Cerebellar nuclear complex (tissue), 1 donor: ENCODE measurements at regions not wholly inside any gene's neighbourhood (a gene's known extent, or its start where the extent isn't known, plus 50 kb on each side); places are given as distances from the start of the nearest gene placed in this dataset.

Experiments
- DNase-seq, 2 experiments: peaks; one replicate each; lab custom pipeline; 2025; lab: John Stamatoyannopoulos, UW

DNA sequence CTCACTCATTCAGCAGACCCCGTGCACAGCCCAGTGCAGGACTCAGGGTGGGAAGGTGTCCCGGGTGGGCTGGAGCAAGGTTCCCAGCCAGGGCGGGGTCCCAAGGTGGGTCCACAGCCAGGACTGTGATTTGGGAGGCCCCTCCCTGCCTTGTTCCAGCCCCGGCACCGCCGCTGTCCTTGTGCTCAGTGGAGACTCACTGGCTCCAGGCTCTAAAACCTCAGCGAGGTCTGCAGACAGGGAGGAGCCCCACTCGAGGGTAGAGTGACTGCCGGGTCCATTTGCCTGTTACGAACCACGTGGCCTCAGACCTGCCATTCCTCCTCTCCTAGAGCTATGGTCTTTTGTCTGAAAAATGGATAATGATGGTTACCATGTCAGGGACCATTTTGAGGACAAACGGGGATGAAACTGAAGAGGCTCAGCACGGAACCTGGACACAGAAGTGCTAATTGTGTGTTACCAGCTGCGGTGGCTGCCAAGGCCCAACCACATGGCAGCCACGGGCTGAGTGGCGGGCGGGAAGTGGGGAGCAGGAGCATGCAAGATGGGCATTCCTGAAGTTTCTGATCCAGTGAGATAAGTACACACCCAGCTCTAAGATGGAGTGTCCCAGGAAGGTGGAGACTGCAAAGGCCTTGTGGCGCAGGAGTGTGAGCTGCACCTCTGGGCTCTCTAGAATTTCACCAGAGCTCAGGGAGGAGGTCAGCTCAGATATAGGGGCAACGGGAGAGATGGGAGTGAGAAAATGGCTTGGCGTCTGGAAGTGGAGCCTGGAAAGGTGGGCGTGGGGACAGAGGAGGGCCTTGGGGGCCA is 317.6 kb downstream of the SEC14L1 start:
- DNase-seq = no peak

DNA sequence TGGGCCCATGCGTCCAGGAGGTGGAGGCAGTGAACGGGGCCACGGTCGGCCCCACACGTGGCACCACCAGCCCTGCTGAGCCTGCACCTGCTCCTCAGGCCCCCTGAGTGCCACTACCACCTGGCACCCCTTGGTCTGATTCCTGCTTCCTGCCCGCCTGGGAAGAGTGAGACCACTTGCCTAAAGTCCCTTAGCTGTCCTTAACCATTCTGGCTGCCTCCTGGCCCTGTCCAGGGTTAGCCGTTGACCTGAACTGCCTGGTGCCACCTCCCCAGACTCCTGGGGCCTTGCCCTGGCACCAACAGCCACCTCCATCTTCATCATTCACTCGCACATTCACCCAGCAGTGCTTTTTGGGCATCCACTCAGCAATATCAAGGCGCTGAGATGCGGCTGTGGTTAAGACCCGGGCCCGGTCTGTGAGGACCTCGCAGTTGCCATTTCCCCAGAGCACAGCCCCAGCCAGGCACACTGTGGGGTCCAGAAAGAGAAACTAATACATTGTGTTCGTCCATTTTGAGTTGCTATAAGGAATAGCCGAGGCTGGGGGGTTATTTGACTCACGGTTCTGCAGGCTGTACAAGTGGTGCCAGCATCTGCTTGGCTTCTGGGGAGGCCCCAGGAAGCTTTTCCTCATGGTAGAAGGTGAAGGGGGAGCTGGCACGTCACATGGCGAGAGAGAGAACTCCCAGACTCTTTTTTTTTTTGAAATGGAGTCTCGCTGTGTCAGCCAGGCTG is 318.4 kb downstream of the SEC14L1 start:
- no peak for DNase-seq

DNA sequence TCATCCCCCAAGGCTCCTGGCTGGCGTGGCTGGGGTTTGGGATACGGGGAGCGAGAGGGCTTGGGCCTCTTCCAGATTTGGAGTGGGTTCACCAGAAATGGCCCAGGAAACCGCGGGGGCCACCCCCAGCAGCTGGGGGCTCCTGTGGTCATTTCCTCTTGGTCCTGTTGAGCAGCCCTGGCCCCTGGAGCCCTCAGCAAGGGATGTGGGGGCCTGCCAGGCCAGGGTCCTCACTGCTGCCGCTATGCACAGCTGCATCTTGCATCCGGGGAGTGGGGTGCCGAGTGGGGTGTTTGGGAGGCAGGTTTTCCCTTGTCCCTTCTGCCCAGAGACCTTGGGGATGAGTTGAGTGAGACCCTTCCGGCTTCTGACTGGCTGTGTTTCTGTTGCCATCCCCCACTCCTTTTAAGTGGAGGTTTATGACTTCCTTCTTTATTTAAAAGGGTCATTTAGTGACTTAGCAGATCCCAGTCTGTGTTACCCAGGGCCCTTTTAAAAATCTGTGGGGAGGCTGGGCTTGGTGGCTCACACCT is 319.8 kb downstream of the SEC14L1 start:
- DNase-seq = no peak

DNA sequence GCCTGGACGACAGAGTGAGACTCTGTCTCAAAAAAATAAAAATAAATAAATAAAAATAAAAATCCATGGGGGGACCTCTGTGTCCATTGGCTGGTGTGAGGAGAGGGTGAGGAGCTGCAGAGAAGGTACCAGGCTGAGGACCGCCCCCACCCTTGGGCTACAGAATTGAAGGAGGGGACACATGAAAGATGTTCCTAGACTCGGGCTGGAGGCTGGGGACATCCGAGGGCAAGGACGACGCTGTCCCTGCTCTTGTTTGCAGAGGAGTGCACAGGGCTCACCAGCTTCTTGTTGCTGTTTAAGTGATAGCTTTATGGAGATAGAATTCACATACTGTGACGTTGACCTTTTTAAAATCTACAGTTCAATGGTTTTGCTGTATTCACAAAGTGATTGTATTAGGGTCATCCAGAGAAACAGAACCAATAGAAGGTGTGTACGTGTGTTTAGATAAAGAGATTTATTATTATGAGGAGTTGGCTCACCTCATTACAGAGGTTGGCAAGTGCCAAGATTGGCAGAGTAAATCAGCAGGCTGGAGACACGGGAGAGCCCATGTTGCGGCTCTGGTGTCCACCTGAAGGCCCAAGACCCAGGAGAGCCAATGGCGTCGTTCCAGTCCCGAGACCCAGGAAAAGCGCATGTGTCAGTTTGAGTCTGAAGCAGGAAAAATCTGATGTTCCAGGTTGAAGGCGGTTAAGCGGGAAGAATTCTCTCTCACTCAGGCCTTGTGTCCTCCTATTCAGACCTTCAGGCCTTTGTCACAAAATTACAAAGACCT is 320.7 kb downstream of the SEC14L1 start:
- DNase-seq = no peak

DNA sequence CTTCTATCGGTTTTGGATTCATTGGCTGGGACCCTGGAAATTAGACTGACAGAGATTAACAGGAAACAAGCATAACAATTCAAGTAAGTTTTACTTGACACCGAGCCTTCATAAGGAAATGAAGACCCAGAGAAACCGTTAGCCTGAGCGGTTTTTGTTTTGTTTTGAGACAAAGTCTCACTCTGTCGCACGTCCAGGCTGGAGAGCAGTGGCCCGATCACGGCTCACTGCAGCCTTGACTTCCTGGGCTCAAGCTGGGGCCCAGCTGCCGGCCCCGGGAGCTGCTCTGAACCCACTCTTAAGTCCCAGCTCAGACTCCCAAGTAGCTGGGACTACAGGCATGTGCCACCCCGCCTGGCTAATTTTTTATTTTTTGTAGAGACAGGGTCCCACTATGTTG is 321.3 kb downstream of the SEC14L1 start:
- no peak for DNase-seq

DNA sequence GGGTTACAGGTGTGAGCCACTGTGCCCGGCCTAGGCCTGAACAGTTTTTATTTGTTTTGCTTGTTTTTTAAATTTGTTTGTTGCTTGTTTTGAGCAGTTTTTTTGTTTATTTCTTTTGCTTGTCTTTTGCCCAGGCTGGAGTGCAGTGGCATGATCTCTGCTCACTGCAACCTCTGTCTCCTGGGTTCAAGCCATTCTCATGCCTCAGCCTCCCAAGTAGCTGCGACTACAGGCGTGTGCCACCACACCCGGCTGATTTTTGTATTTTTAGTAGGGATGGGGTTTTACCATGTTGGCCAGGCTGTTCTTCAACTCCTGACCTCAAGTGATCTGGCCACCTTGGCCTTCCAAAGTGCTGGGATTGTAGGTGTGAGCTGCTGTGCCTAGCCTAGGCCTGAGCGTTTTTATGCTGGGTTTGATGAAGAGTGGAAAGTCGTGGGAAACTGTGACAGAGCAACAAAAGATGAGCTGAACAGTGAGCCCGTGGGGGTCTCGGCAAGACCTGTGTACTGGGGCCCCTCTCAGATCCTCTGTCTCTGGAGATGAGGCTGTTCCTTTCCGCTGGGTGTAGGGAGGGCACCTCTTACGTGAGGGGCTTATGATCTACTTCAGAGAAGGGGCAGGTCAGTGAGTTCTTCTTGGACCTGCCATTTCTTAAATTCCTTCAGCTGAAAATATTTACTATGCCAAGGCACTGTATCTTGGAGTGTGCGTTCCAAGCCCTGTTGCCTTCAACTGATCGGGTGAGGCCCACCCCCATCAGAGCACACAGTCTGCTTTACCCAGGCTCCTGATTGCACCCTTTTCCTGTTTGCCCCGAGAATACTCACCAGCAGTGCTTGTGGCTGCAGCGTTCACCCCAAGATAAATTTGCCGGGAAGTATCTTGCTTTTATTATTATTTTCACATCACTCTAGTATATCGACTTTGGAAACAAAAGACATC is 322.1 kb downstream of the SEC14L1 start:
- no peak for DNase-seq

DNA sequence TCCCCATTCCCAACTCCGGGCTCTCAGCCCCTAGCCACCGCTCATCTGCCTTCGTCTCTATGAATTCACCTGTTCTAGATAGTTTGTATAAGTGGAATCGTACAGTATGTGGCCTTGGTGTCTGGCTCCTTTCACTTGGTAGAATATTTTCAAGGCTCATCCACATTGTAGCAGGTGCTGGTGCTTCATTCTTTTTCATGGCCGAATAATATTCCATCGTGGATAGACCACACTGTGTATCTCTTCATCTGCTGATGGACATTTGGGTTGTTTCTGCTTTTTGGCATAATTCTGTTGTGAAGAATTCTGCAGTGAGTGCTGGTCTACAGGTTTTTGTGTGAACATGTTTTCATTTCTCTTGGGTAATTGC is 324.2 kb downstream of the SEC14L1 start:
- DNase-seq = no peak

DNA sequence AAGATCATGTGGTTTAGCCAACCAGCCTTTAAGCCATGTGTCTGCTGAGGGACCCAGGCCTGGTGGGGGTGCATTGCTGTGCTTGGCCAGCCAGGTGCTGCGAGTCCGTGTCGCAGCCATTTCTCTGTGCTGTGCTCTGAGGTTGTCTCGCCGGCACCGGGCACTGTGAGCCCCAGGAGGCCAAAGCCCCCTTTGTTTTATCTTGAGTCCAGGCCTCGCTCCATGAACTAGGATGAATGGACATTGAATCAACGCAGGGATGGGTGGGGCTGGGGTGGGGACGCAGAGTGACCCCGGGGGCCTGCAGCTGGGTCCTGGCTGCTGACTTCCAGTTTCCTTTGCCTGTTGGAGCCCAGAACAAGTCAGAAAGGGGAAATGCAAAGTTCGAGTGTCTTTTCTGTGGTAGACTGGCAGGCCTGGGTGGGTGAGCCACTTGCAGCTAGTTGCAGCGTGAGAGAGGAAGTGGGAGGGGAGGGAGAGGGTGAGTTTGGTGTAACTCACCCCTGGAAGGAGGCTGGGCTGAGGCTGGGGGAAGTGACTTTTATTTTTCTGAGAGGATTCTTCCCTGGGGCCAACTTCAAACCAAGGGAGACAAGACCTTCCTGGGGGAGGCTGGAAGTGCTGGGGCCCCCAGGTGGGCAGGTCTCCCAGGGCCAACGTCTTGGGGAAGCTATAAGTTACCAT is 324.7 kb downstream of the SEC14L1 start:
- no peak for DNase-seq

DNA sequence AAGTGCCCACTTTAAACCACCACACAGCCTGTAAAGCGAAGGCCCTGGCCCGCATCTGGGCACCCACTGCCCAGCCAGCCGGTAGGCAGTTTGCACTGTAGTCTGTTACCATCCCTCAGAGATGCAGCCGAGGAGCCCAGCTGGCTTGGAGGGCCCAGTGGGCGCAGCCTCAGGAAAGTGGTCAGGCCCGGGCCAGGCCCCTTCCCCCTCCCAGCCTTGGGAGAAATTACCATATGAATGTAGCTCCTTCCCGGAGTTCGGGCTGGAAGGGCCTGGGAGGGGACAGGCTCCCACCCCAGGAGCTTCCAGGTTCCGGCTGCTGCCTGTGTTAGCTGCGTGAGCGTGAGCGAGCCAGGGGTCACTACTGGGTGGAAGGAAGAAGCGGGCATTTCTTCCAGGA is 325.4 kb downstream of the SEC14L1 start:
- DNase-seq = no peak

DNA sequence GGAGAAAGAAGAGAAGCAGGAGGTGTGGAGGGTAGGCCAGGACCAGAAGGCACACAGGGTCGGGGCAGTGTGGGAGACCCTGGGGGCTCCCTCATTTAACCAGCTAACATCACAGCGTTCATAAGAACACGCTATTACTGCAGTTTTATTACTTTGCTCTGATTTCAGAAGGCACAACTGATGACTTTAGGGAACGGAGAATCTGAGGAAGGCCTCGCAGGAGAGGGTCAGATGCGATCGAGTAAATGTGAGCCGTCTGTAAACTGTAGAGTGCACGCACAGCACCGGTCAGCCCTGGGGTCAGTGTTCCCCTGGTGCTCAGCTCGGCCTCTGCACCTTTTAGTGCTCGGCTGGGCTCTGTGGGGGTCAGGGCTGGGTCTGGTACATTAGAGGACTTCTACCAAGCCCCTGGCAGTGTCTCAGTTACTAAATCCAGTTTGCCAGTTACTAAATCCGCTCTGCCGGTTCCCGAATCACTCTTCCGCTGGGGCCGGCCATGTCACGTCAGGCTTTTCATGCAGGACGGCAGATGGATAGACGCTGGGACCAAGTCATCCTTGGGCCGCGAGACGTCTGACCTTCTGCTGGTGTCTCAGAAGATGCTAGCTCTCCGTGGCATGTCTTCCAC is 325.9 kb downstream of the SEC14L1 start:
- DNase-seq = no peak

DNA sequence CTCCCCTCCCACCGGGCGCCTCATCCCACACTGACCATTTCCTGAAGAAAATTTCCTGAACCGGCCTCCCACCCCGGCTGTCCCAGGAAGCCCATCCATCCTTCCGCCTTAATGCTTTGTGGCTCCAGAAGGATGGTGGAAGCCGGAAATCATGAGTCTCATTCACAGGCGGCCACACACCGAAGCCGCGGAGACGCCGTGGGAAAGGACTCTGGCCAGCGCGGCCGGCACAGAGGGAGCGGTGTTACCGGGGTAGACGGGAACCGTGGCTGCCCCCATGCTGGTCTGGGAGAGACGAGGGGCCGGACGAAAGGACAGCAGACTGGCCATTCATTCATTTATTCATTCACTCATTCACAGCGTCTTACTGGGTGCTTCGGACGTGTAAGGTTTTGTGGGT is 326.8 kb downstream of the SEC14L1 start:
- no peak for DNase-seq

DNA sequence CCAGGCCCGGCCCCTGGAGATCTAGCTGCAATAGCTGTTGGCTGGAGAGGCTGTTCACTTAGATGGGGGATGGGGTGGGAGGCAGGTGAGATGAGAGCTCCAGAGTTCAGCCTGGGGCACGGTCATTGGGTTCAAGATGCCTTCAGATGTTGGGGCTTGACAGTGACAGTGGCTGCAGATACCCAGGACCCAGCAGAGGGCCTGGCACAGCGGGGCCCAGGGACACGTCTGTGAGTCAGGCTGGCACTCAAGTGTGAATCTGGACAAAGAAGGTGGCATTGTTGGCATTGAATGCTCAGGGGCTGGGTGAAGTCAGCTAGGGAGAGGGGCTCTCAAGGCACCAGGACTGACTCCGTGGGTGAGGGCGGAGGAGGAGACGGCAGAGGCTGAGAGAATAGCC is 328.1 kb downstream of the SEC14L1 start:
- DNase-seq = no peak

DNA sequence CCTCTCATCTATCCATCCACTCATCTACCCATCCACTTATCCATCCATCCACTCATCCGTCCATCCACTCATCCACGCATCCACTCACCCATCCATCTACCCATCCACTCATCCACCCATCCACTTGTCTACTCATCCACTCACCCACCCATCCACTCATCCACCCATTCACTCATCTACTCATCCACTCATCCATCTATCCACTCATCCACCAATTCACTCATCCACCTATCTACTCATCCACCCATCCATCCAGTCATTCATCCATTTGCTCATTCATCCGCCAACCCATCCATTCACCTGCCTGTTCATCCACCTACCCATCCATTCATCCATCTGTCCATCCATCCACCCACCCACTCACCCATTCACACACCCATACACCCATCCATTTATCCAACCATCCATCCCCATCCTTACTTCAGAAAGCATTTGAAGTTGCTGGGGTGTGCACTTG is 329.6 kb downstream of the SEC14L1 start:
- no peak for DNase-seq

DNA sequence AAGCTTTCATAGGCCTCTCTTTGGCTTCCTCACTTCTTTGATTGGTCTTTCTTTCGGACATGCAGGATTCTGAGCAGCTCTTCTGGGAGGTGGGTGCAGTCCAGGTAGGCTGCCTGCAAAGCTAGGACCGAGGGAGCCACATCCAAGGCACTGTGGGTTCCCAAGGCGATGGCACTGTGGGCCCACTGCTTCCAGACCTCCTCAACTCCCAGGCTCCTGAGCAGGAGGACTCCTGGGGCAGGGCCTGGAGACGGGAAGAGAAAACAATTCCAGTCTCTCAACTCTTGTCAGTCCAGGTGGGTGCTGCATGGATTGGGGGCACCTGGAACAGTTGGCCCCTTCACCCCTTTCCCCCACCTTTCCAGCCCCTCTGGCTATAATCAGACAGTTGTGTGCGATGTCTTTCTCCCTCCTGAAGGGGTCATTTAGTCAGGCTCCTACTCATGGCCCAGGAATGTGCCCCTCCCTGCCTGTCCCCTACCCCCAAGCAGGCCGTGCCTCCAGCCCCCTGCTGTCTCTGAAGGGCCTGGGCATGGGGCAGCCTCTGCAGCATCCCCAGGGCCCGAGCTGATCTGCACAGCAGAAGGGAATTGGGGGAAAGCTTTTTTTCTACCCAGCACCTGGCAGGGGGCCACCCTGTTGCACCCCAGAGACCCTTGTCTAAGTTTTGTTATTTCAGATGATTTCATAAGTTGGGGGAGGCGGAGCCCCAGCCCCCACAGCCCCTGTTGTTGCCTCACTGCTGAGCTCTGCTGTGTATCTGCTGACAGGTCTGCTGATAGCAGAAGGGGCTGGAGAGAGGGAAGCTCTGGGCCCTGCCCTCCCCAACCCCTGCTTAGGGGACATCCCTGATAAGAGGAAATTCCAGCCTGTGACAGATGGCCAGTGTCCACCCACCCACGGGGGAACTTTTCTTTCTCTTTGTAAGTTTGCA is 330.3 kb downstream of the SEC14L1 start:
- no peak for DNase-seq

DNA sequence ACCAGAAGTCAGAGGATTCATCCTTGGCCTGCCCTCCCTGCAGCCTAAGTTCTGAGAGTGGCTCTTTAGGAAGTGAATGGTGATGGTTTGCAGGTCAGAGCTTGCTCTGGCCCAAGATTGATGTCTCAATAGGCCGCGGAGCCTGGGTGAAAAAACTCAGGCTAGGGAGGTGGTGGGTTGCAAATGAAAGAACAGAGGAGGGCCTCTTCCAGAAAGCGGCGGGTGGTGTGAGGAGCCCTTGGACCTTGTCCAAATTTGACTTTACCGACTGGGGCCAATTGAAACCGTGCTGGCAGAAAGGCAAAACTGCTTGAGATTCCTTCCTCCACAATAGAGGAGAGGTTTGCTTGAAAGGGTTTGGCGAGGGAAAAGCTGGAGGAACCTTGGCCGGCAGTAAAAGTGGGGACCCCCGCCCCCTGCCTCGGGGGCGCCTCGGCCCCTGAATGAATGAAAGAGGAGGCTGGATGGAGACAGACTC is 331.3 kb downstream of the SEC14L1 start:
- no peak for DNase-seq

DNA sequence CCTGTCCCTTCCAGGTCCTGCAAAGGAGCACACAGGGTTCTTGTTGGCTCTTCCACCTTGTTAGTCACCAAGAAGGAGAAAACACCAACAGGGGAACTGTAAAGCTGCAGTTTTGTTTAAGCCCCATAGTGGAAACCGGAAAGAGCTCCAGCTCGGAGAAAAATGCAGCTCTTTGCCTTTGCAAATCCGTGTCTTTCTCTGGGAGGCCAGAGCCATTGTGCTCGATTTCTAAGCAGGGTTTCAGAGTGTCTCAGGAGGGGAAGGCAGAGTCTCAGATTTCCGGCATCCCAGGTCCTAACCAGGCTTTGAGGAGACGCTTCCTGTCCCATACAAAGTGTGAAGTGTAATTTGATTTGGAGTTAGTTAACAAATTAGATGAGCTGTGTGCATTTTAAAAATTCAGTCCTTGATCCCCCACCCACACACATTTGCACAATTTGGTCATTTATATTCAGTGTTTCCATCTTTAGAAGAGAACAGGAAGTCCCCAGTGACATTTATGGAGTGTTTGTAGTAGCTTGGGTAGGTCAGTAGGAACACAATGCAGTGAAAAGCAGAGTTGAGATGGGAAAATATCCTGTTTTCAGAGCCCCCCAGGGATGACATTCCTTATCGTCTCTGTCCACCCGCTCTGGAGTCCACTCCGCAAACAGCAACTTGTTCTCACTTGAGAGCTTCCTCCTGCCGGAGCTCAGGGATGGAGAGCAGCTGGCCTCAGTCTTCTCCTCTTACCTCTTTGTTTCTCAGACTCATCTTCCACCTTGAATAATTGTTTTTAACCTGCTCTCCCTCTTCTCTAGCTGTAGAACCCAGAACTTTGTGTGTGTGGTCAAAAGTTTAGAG is 331.9 kb downstream of the SEC14L1 start:
- DNase-seq = no peak

DNA sequence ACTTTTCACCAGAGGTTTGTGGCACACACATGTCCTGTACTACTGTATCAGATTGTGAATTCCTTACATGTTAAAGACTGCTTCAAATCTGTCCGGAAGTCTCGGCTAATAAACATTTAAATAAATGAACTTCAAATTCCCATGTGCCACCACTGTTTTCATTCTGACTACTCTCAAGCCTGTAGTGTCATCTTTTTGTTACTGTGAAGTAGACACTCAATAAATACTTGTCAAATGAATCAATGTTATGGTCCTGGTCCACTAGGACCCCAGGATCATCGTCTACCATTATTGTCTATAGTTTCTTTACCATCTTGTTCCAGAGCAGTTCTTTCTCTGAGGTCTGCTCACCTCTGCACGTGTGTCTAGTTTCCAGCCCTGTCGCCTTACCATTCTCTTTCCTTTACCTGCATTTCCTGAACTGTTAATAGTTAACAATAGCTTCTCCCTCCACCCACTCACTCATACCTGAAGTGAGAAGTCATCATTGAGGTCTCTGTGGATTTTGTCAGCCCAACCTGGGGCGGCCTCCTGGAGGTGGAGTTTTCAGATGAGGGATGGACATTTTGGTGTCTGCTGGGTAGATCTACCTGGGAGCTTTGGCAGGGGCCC is 333.0 kb downstream of the SEC14L1 start:
- DNase-seq = no peak
